KBM-7 (cell line): ENCODE measurements at regions not wholly inside any gene's neighbourhood (a gene's known extent, or its start where the extent isn't known, plus 50 kb on each side); places are given as distances from the start of the nearest gene placed in this dataset.
"Not testable (repeated sequence)": the region's sequence is repeated elsewhere in the genome, so short reads cannot be mapped to it uniquely, and the experiment has no call there.

Experiments
- DNase-seq: peaks from one replicate; pipeline ENCODE4 v3.0.0-alpha.2; 2015
- in situ Hi-C: fragments of 300-500 bp; cut with MboI; formaldehyde crosslinking; loops from 2 replicates; pipeline ENCODE4 v1.14.3; 2020; ENCODE audit warnings: low sequenced_read_pairs, low pct_unique_long_range_greater_than_20kb, mixed read lengths

GRCh38 chr6:11459079-11459610 is 78.4 kb upstream of the TMEM170B start:
- in situ Hi-C loops: no loop called here
- peak; percentile 35 for DNase-seq

GRCh38 chr6:11458509-11458908 is 79.0 kb upstream of the TMEM170B start:
- in situ Hi-C loops: no loop called here
- no peak for DNase-seq

- not testable (repeated sequence) for DNase-seq
Observed at GRCh38 chr6:11457422-11457821, 80.1 kb upstream of the TMEM170B start.

GRCh38 chr6:11452106-11452505 is 85.4 kb upstream of the TMEM170B start:
- in situ Hi-C loops, DNase-seq: not testable (repeated sequence)

More at GRCh38 chr6:11457422-11457821, 80.1 kb upstream of the TMEM170B start:
- in situ Hi-C loops: not testable (repeated sequence)

- in situ Hi-C loops: no loop called here
- no peak for DNase-seq
Observed at GRCh38 chr6:11450037-11450436, 87.5 kb upstream of the TMEM170B start.

GRCh38 chr6:11449408-11449807 is 88.1 kb upstream of the TMEM170B start:
- no peak for DNase-seq
- in situ Hi-C loops: no loop called here

- in situ Hi-C loops: no loop called here
- DNase-seq: no peak
Observed at GRCh38 chr6:11448038-11448437, 89.5 kb upstream of the TMEM170B start.

GRCh38 chr6:11447265-11447664 is 90.3 kb upstream of the TMEM170B start:
- DNase-seq: no peak
- in situ Hi-C loops: no loop called here

GRCh38 chr6:11445146-11445545 is 92.4 kb upstream of the TMEM170B start:
- in situ Hi-C loops: no loop called here
- DNase-seq: no peak

- in situ Hi-C loops, DNase-seq: not testable (repeated sequence)
Observed at GRCh38 chr6:11443125-11443524, 94.4 kb upstream of the TMEM170B start.

GRCh38 chr6:11442495-11442894 is 95.1 kb upstream of the TMEM170B start:
- no peak for DNase-seq
- in situ Hi-C loops: no loop called here

GRCh38 chr6:11439876-11440275 is 97.7 kb upstream of the TMEM170B start:
- in situ Hi-C loops: no loop called here

GRCh38 chr6:11439017-11439420 is 98.5 kb upstream of the TMEM170B start:
- DNase-seq: peak; percentile 67
- in situ Hi-C loops: no loop called here

More at GRCh38 chr6:11439876-11440275, 97.7 kb upstream of the TMEM170B start:
- no peak for DNase-seq

- in situ Hi-C loops: no loop called here
- no peak for DNase-seq
Observed at GRCh38 chr6:11437824-11438459, 99.6 kb upstream of the TMEM170B start.

GRCh38 chr6:11436508-11437096 is 100.9 kb upstream of the TMEM170B start:
- in situ Hi-C loops: no loop called here
- no peak for DNase-seq

- in situ Hi-C loops: no loop called here
- no peak for DNase-seq
Observed at GRCh38 chr6:11434565-11435326, 102.8 kb upstream of the TMEM170B start.

- in situ Hi-C loops: no loop called here
- DNase-seq: no peak
Observed at GRCh38 chr6:11433860-11434259, 103.7 kb upstream of the TMEM170B start.

GRCh38 chr6:11432713-11433450 is 104.7 kb upstream of the TMEM170B start:
- no peak for DNase-seq
- in situ Hi-C loops: no loop called here

GRCh38 chr6:11432091-11432490 is 105.5 kb upstream of the TMEM170B start:
- DNase-seq: no peak
- in situ Hi-C loops: no loop called here
